GM21360 (cell line): ENCODE measurements at regions not wholly inside any gene's neighbourhood (a gene's known extent, or its start where the extent isn't known, plus 50 kb on each side); places are given as distances from the start of the nearest gene placed in this dataset.
A peak's percentile ranks its signal among the peaks of the same experiment; 100 is the strongest.
"Not testable (repeated sequence)": the region's sequence is repeated elsewhere in the genome, so short reads cannot be mapped to it uniquely, and the experiment has no call there.

ENCODE experiments used
- ATAC-seq: cut with Tn5 transposase; IDR thresholded peaks from one replicate; pipeline ENCODE4 v1.9.1; 2021; ENCODE audit warnings: mild to moderate bottlenecking, moderate library complexity; ENCODE audit not compliant: unreplicated experiment

GRCh38 chr7:146057958-146058357 is 58.6 kb upstream of the CNTNAP2 start:
- no peak for ATAC-seq

GRCh38 chr7:146054909-146055308 is 61.7 kb upstream of the CNTNAP2 start:
- no peak for ATAC-seq

- ATAC-seq: no peak
Measured at GRCh38 chr7:146053492-146053891, 63.1 kb upstream of the CNTNAP2 start.

GRCh38 chr7:146043310-146043709 is 73.3 kb upstream of the CNTNAP2 start:
- not testable (repeated sequence) for ATAC-seq

- ATAC-seq: no peak
Measured at GRCh38 chr7:146028251-146028750, 88.3 kb upstream of the CNTNAP2 start.

- ATAC-seq: no peak
Measured at GRCh38 chr7:146027243-146027642, 89.4 kb upstream of the CNTNAP2 start.

- no peak for ATAC-seq
Measured at GRCh38 chr7:146022776-146023175, 93.8 kb upstream of the CNTNAP2 start.

GRCh38 chr7:146019041-146020004 is 97.3 kb upstream of the CNTNAP2 start:
- not testable (repeated sequence) for ATAC-seq

- not testable (repeated sequence) for ATAC-seq
Measured at GRCh38 chr7:146017366-146017765, 99.2 kb upstream of the CNTNAP2 start.

- not testable (repeated sequence) for ATAC-seq
Measured at GRCh38 chr7:146014154-146014553, 102.4 kb upstream of the CNTNAP2 start.

GRCh38 chr7:146008293-146008692 is 108.3 kb upstream of the CNTNAP2 start:
- no peak for ATAC-seq

- ATAC-seq: no peak
Measured at GRCh38 chr7:146004805-146005204, 111.8 kb upstream of the CNTNAP2 start.

- ATAC-seq: peak; percentile 91
Measured at GRCh38 chr7:146002431-146003078, 114.0 kb upstream of the CNTNAP2 start.

GRCh38 chr7:146002008-146002407 is 114.6 kb upstream of the CNTNAP2 start:
- ATAC-seq: no peak

- no peak for ATAC-seq
Measured at GRCh38 chr7:146000882-146001281, 115.7 kb upstream of the CNTNAP2 start.

GRCh38 chr7:145989469-145989868 is 127.1 kb upstream of the CNTNAP2 start:
- ATAC-seq: no peak

GRCh38 chr7:145986248-145986874 is 130.2 kb upstream of the CNTNAP2 start:
- ATAC-seq: no peak

- no peak for ATAC-seq
Measured at GRCh38 chr7:145978769-145979168, 137.8 kb upstream of the CNTNAP2 start.

GRCh38 chr7:145959981-145960380 is 156.6 kb upstream of the CNTNAP2 start:
- ATAC-seq: no peak

- no peak for ATAC-seq
Measured at GRCh38 chr7:145957160-145957890, 159.3 kb upstream of the CNTNAP2 start.

- ATAC-seq: no peak
Measured at GRCh38 chr7:145951566-145951965, 165.0 kb upstream of the CNTNAP2 start.
